HFF-Myc (cell line): ENCODE measurements at regions not wholly inside any gene's neighbourhood (a gene's known extent, or its start where the extent isn't known, plus 50 kb on each side); places are given as distances from the start of the nearest gene placed in this dataset.
"Not testable (repeated sequence)": the region's sequence is repeated elsewhere in the genome, so short reads cannot be mapped to it uniquely, and the experiment has no call there.

ENCODE experiments used
- DNase-seq: peaks from one replicate; pipeline ENCODE4 v3.0.0-alpha.2; 2011; ENCODE audit warnings: low read depth; ENCODE audit errors: extremely low read depth
- H3K4me3 ChIP-seq: replicated peaks from 2 replicates; pipeline ENCODE4 v1.5.1; 2011; ENCODE audit warnings: low read depth, mild to moderate bottlenecking, control low read depth, low read length
- CTCF ChIP-seq: IDR thresholded peaks from 2 replicates; pipeline ENCODE4 v1.5.1; 2012; ENCODE audit warnings: mild to moderate bottlenecking, low read depth, low read length, control low read depth; ENCODE audit errors: missing control alignments

- TF ChIP-seq CTCF = no peak
- no peak overlapping the region for H3K4me3 ChIP-seq
- DNase-seq = no peak
These were observed 2170.5 kb upstream of the DEFB115 start for GRCh38 chr20:29086938-29087337.

- not testable (repeated sequence) for DNase-seq, H3K4me3 ChIP-seq
These were observed 2169.6 kb upstream of the DEFB115 start for GRCh38 chr20:29087887-29088286.

GRCh38 chr20:29088472-29088871 is 2169.0 kb upstream of the DEFB115 start:
- DNase-seq, H3K4me3 ChIP-seq: not testable (repeated sequence)

- H3K4me3 ChIP-seq, DNase-seq: not testable (repeated sequence)
These were observed 2168.1 kb upstream of the DEFB115 start for GRCh38 chr20:29089409-29089808.

GRCh38 chr20:29093958-29094357 is 2163.5 kb upstream of the DEFB115 start:
- H3K4me3 ChIP-seq, DNase-seq: not testable (repeated sequence)

GRCh38 chr20:29096695-29097094 is 2160.8 kb upstream of the DEFB115 start:
- DNase-seq, H3K4me3 ChIP-seq: not testable (repeated sequence)

GRCh38 chr20:29107884-29108283 is 2149.6 kb upstream of the DEFB115 start:
- DNase-seq, H3K4me3 ChIP-seq: not testable (repeated sequence)

GRCh38 chr20:29109386-29109785 is 2148.1 kb upstream of the DEFB115 start:
- not testable (repeated sequence) for H3K4me3 ChIP-seq, DNase-seq

GRCh38 chr20:29115097-29115496 is 2142.4 kb upstream of the DEFB115 start:
- H3K4me3 ChIP-seq, DNase-seq: not testable (repeated sequence)

GRCh38 chr20:29119141-29119540 is 2138.3 kb upstream of the DEFB115 start:
- no peak overlapping the region for H3K4me3 ChIP-seq
- no peak for TF ChIP-seq CTCF
- DNase-seq = no peak

GRCh38 chr20:29119684-29120083 is 2137.8 kb upstream of the DEFB115 start:
- not testable (repeated sequence) for H3K4me3 ChIP-seq, DNase-seq

GRCh38 chr20:29120088-29120487 is 2137.4 kb upstream of the DEFB115 start:
- H3K4me3 ChIP-seq, DNase-seq: not testable (repeated sequence)

- H3K4me3 ChIP-seq, DNase-seq: not testable (repeated sequence)
These were observed 2136.9 kb upstream of the DEFB115 start for GRCh38 chr20:29120575-29120974.

GRCh38 chr20:29122784-29123183 is 2134.7 kb upstream of the DEFB115 start:
- DNase-seq, H3K4me3 ChIP-seq: not testable (repeated sequence)
